ENCODE measurements at regions not wholly inside any gene's neighbourhood (a gene's known extent, or its start where the extent isn't known, plus 50 kb on each side); places are given as distances from the start of the nearest gene placed in this dataset.

- no peak for DNase-seq (ENCODE audit: low spot score)
- no peak for TF ChIP-seq CTCF (IDR thresholded peaks at IDR 0.05)
- H3K27me3 ChIP-seq, result no peaks in the 10 kb centered on the region
- no peaks in the 10 kb centered on the region for H3K9me3 ChIP-seq
- no peak overlapping the region for H3K4me3 ChIP-seq
- H3K27ac ChIP-seq, result no peak overlapping the region
- H3K36me3 ChIP-seq, result no peaks in the 10 kb centered on the region
- no peaks in the 10 kb centered on the region for H3K4me1 ChIP-seq
Measured at GRCh38 chr1:218643926-218644325, 298.8 kb downstream of the TGFB2 start.

GRCh38 chr1:218646288-218646687 is 301.2 kb downstream of the TGFB2 start:
- no peak for TF ChIP-seq CTCF (IDR thresholded peaks at IDR 0.05)
- Histone ChIP-seq H3K27ac (no peak overlapping the region), H3K4me3 (no peak overlapping the region), H3K27me3 (no peaks in the 10 kb centered on the region), H3K36me3 (no peaks in the 10 kb centered on the region), H3K9me3 (no peaks in the 10 kb centered on the region), H3K4me1 (no peaks in the 10 kb centered on the region)
- DNase-seq (ENCODE audit: low spot score), result no peak

- Histone ChIP-seq H3K27me3 (no peaks in the 10 kb centered on the region), H3K27ac (no peak overlapping the region), H3K36me3 (no peaks in the 10 kb centered on the region), H3K9me3 (no peaks in the 10 kb centered on the region), H3K4me1 (no peaks in the 10 kb centered on the region), H3K4me3 (no peak overlapping the region)
- TF ChIP-seq CTCF (IDR thresholded peaks at IDR 0.05), result no peak
- DNase-seq (ENCODE audit: low spot score), result no peak
Measured at GRCh38 chr1:218656301-218657037, 311.3 kb downstream of the TGFB2 start.

- TF ChIP-seq CTCF (IDR thresholded peaks at IDR 0.05), result no peak
- H3K27ac ChIP-seq, result no peak overlapping the region
- H3K36me3 ChIP-seq, result no peaks in the 10 kb centered on the region
Measured at GRCh38 chr1:218658269-218658668, 313.1 kb downstream of the TGFB2 start.

GRCh38 chr1:218658899-218659298 is 313.8 kb downstream of the TGFB2 start:
- no peak overlapping the region for H3K4me3 ChIP-seq
- H3K4me1 ChIP-seq, result no peaks in the 10 kb centered on the region
- TF ChIP-seq CTCF (IDR thresholded peaks at IDR 0.05), result no peak
- no peak for DNase-seq (ENCODE audit: low spot score)
- H3K27ac ChIP-seq, result no peak overlapping the region
- H3K9me3 ChIP-seq, result no peaks in the 10 kb centered on the region
- no peaks in the 10 kb centered on the region for H3K36me3 ChIP-seq
- H3K27me3 ChIP-seq, result no peaks in the 10 kb centered on the region

More at GRCh38 chr1:218658269-218658668, 313.1 kb downstream of the TGFB2 start:
- no peak overlapping the region for H3K4me3 ChIP-seq
- no peaks in the 10 kb centered on the region for H3K27me3 ChIP-seq
- DNase-seq (ENCODE audit: low spot score), result no peak
- H3K4me1 ChIP-seq, result no peaks in the 10 kb centered on the region
- no peaks in the 10 kb centered on the region for H3K9me3 ChIP-seq
